GM19372 (cell line): ENCODE measurements at regions not wholly inside any gene's neighbourhood (a gene's known extent, or its start where the extent isn't known, plus 50 kb on each side); places are given as distances from the start of the nearest gene placed in this dataset.
"Not testable (repeated sequence)": the region's sequence is repeated elsewhere in the genome, so short reads cannot be mapped to it uniquely, and the experiment has no call there.

Source experiments
- ATAC-seq: cut with Tn5 transposase; IDR thresholded peaks from one replicate; pipeline ENCODE4 v1.9.1; 2021; ENCODE audit warnings: mild to moderate bottlenecking, low read depth, moderate library complexity; ENCODE audit not compliant: unreplicated experiment

- ATAC-seq = no peak
Observed at GRCh38 chr6:47405273-47405672, 72.3 kb upstream of the CD2AP start.

DNA sequence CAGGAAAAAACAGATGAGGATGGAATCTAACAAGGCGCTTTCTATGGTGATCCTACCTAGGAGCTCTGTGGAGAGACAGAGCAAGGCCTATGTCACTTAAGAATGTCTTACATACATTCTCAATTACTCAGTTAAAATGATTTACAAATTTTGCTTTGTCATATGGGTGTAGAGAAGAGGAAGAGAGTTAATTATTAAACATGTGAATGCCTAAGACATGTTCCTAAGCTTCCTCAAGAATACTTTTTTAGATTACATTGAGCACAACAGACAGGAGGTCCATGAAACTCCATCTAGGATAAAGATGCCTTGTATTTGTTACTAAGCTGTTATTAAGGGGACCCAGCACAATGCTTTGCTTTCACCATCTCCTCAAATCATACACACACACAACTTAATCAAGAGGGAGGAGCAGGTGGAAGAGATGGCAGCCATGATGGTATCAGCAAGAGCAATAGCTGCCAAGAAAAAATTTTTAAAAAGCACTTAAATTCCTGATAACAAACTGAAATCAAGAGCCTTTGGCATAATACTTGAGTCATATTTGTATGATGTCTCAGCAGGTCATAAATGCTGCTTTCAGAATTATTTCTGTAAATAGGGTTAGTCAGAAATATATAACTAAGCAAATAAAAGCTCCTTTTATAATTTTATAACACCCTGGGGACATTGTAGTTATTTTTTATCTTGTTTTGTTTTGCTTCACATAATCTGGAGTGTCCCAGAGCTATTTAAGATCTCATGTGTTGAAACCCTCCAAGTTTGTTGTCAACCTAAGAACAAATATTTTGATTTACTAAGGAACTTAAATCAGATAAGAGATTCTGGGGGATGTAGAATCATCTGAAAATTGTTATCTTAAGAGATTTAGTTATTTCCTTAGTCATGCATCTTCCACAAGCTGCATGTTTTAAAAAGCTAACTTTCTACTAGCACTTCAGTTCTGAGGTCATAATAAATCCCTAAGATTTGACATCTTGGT, 70.0 kb upstream of the CD2AP start:
- ATAC-seq = no peak

- ATAC-seq = peak; percentile 66
Observed at GRCh38 chr6:47413752-47414422, 63.7 kb upstream of the CD2AP start.

DNA sequence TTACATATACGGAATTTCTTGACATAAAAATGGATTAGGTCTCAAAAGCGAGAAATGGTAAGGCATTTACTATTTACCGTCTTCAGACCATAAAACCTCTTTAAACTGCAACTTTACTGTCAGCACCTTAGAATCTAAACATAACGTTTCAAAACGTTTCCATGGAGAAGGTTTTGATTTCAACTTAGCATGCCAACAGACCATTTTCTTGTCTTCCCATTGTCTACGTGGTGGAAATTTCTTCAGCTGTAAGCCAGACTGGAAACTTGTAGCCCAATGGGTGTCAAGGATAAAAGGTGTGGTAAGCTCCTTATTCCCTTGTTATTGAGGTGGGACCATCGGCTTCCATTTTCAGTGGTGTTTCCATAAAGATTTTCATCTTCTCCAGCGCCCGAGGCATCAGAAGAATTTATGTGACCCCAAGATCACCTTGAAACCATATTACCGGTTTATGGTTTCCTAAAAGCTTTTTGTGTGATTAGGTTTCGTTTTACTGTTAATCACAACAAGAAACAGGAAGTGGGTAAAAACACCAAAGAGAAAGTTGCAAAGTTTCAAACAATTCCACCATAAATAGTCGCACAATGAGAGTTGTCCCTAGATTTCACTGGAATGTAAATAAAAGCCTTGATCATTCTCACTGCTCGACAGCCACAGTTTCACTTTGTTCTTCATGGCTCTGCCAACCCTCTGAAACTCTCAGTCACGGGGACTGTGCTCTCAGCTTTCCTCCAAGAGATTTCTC, 63.0 kb upstream of the CD2AP start:
- peak; percentile 66 for ATAC-seq

DNA sequence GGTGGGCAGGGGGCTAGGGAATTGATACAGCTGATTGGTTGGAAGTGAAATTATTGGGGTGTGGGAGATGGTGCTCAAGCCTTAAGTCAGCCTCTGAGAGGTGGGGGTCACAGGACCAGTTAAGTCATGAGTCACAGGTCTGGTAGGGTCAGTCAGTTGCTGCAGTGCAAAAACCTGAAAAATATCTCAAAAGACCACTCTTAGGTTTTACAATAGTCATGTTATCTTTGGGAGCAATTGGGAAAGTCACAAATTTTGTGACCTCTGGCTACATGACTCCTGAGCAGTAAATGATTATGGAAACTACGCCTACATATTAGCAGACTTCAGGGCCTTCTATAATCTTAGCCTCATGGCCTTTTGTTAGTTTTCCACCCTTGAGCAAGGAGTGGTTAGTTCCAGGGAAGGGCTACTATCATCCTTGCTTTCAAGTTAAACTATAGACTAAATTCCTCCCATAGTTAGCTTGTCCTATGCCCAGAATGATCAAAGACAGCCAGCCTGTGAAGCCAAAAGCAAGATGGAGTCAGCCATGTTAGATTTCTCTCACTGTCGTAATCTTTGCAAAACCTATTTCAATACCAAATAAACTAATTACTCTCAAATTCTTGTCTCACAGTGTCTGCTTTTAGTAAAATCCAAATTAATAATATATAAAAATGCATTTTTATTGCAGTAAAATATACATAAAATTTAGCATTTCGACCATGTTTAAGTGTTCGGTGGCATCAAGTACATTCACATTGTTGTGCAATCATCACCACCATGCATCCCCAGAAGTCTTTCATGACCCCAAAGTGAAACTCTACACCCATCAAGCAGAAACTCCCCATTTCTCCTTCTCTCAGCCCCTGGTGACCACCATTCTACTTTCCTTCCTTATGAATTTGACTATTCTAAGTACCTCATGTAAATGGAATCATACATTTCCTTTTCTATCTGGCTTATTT, 60.9 kb upstream of the CD2AP start:
- ATAC-seq = no peak

DNA sequence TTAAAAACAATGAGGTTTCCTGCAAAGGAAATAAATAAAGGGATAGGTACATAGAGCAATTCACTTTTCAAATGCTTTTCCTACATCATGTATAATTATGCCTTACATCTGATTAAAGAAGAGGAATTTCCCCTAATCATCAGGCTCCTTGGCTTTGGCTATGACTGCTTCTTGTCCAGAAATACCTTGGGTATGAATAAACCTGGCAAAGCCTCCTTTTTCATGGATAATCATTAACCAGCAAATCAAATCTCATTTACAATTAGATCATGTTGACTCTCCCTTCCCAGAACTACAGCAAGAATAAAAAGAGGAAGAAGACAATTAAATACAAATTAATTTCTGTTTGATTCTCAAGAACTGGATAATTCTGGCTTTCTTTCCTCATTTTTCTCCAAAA, 58.0 kb upstream of the CD2AP start:
- no peak for ATAC-seq

GRCh38 chr6:47420394-47421371, 56.9 kb upstream of the CD2AP start:
- ATAC-seq = no peak

DNA sequence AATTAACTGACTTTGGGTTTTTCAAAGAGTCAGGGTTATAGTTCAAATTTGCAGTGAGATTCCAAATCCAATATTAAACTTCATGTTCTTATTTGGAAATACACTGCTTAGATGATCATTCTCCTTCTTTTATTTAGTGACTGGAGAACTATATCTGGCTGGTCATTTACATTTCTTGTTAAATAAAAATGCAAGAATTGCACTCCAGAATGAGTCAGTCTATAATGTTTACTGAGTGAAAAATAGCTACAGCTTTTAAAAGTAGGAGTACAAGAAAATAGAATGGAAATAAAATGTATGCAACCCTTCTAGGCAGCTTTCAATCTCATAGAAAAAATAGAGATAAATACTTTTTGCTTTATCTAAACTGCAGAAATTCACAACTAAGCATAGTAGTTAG, 54.5 kb upstream of the CD2AP start:
- no peak for ATAC-seq

- no peak for ATAC-seq
Observed at GRCh38 chr6:47424436-47424836, 53.2 kb upstream of the CD2AP start.

GRCh38 chr6:47425724-47426123, 51.9 kb upstream of the CD2AP start:
- not testable (repeated sequence) for ATAC-seq

DNA sequence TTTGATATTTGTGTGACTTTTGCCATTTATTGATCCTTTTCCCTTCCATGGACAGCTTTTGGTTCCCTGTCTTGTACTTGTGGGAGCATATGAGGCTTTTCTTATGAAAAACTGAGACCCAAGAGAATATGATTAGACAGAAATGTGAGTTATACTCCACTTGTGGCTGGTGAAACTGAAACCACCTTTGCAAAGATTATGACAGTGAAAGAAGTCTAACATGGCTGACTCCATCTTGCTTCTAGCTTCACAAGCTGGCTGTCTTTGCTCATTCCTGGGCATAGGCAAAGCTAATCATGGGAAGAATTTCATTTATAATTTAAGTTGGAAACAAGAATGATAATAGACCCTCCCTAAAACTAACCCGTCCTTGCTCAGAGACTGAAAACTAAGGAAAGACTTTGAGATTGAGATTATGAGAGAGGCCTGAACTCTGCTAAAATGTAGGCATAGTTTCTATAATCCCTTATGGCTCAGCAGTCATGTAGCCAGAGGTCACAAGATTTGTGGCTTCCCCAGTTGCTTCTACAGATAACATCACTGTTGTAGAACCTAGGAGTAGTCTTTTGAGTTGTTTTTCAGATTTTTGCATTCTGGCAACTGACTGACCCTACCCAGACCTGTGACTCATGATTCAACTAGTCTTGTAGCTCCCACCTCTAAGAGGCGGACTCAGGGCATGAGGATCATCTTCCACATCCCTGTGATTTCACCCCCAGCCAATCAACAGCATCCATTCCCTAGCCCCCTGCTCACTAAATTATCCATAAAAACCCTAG, 50.9 kb upstream of the CD2AP start:
- ATAC-seq = no peak

DNA sequence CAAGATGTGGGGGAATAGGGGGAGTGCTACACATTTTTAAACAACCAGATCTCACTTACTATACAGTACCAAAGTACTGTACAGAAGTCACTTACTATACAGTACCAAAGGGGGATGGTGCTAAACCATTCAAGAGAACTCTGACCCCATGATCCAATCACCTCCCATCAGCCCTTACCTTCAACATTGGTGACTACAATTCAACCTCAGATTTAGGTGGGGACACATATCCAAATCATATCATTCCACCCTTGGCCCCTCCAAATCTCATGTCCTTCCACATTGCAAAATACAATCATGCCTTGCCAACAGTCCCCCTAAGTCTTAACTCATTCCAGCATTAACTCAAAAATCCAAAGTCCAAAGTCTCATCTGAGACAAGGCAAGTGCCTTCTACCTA, 49.9 kb upstream of the CD2AP start:
- no peak for ATAC-seq
